ENCODE measurements at regions not wholly inside any gene's neighbourhood (a gene's known extent, or its start where the extent isn't known, plus 50 kb on each side); places are given as distances from the start of the nearest gene placed in this dataset.

DNA sequence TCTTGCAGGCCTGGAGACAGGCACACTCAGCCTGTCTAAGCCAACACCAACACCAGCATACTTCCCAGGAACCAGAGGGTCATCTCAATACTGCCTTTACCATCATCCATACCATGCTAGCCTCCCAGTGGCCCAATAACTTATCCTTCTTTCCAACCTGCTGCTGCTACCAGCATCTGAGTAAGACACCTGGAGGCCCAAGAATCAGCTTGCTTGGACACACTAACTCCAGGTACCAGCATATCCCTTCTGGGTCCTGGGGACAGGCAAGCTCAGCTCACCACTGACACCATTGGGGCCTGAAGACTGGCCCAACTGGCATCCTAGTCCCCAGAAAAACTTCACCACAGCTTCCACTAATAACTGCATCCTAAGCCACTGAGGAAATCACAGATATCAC is 205.3 kb downstream of the CD109 start:
- TF ChIP-seq, protein P1, sequence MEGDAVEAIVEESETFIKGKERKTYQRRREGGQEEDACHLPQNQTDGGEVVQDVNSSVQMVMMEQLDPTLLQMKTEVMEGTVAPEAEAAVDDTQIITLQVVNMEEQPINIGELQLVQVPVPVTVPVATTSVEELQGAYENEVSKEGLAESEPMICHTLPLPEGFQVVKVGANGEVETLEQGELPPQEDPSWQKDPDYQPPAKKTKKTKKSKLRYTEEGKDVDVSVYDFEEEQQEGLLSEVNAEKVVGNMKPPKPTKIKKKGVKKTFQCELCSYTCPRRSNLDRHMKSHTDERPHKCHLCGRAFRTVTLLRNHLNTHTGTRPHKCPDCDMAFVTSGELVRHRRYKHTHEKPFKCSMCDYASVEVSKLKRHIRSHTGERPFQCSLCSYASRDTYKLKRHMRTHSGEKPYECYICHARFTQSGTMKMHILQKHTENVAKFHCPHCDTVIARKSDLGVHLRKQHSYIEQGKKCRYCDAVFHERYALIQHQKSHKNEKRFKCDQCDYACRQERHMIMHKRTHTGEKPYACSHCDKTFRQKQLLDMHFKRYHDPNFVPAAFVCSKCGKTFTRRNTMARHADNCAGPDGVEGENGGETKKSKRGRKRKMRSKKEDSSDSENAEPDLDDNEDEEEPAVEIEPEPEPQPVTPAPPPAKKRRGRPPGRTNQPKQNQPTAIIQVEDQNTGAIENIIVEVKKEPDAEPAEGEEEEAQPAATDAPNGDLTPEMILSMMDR (IDR thresholded peaks at IDR 0.05) = no peak
- TF ChIP-seq POLR2A (IDR thresholded peaks at IDR 0.05) (no peak), POLR2AphosphoS5 (IDR thresholded peaks at IDR 0.05; ENCODE audit: insufficient read depth in 1 of 2, low read depth in 1 of 2) (no peak)

Measured in vagina (tissue), 2 donors.